Testis (tissue), 2 donors: ENCODE measurements at regions not wholly inside any gene's neighbourhood (a gene's known extent, or its start where the extent isn't known, plus 50 kb on each side); places are given as distances from the start of the nearest gene placed in this dataset.

Source experiments
- CTCF ChIP-seq, 3 experiments: fragments of 450-650 bp in 2 of 3; fragments of 200-600 bp in 1 of 3; sonication (generic) in 1 of 3; IDR thresholded peaks; one replicate each; pipeline ENCODE4 v1.5.1; 2016 to 2019; ENCODE audit warnings: antibody characterized with exemption in 3 of 3, mild to moderate bottlenecking in 2 of 3, moderate library complexity in 1 of 3
- POLR2A ChIP-seq: fragments of 450-650 bp; IDR thresholded peaks from one replicate; pipeline ENCODE4 v1.6.1; 2017; ENCODE audit warnings: antibody characterized with exemption, mild to moderate bottlenecking, moderate library complexity

DNA sequence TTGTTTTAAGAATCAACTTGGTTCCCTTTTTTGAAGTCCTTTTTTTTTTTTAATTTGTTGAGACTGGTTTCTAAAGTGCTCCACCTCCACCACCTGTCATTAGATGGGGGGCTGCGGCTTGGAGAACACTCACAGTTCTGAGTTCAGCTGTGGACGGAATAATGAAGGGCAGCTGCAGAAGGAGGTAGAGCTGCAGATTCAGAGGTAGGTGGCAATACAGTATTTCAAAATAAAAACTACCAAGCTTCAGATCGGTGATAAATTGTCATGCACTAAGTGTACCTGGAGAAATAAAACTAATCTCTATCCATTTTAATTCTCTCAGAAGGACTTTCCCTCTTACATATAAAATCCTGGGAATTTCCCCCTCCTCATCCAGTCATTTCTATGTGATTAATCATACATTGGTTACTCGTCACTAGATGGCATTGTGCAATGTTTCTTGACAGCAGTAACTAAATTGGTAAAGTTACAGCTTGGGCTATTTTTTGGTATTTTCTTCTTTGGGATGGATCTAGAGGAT lies 81.1 kb upstream of the SLC39A10 start:
- TF ChIP-seq CTCF (IDR thresholded peaks at IDR 0.05) (no peak), POLR2A (no peak)
